Heart left ventricle (tissue), 16 donors: ENCODE measurements at regions not wholly inside any gene's neighbourhood (a gene's known extent, or its start where the extent isn't known, plus 50 kb on each side); places are given as distances from the start of the nearest gene placed in this dataset.

Source experiments
- ATAC-seq, 4 donors: fragments of 200-7000 bp; cut with Tn5 transposase; one replicate each; pipeline ENCODE4 v1.9.1; 2020 to 2022; ENCODE audit warnings: moderate library complexity in 4 of 4, mild to moderate bottlenecking in 3 of 4, moderate number of reproducible peaks in 1 of 4
- DNase-seq, 5 donors: peaks; one replicate each; pipeline ENCODE4 v3.0.0-alpha.2; 2020
- H3K27ac ChIP-seq, 12 donors: fragments of 200-600 bp; sonication (generic) in 4 of 12; one replicate each; pipeline versions ENCODE4 v1.5.0 to v1.8.0; 2016 to 2022; ENCODE audit warnings: mild to moderate bottlenecking in 2 of 12
- H3K27me3 ChIP-seq, 9 donors: fragments of 200-600 bp; sonication (generic) in 2 of 9; one replicate each; pipeline versions ENCODE4 v1.5.1 to v1.8.0; 2016 to 2022; ENCODE audit warnings: mild to moderate bottlenecking in 3 of 9
- H3K36me3 ChIP-seq, 9 donors: fragments of 200-600 bp; sonication (generic) in 2 of 9; one replicate each; pipeline versions ENCODE4 v1.5.0 to v1.8.0; 2018 to 2022; ENCODE audit warnings: mild to moderate bottlenecking in 2 of 9
- H3K4me1 ChIP-seq, 12 donors: fragments of 200-600 bp; sonication (generic) in 4 of 12; one replicate each; pipeline versions ENCODE4 v1.5.0 to v1.8.0; 2016 to 2022; ENCODE audit warnings: mild to moderate bottlenecking in 3 of 12
- H3K4me3 ChIP-seq, 12 donors: fragments of 200-600 bp; sonication (generic) in 4 of 12; one replicate each; pipeline versions ENCODE4 v1.5.0 to v1.8.0; 2017 to 2022; ENCODE audit warnings: mild to moderate bottlenecking in 9 of 12, moderate library complexity in 4 of 12
- H3K9me3 ChIP-seq, 12 donors: fragments of 200-600 bp; sonication (generic) in 4 of 12; one replicate each; pipeline versions ENCODE4 v1.5.0 to v1.8.0; 2016 to 2022; ENCODE audit warnings: mild to moderate bottlenecking in 1 of 12
- CTCF ChIP-seq, 12 donors: fragments of 200-600 bp; sonication (generic) in 4 of 12; IDR thresholded peaks; one replicate each; pipeline versions ENCODE4 v1.5.0 to v1.8.0; 2018 to 2022; ENCODE audit warnings: antibody characterized with exemption in 12 of 12, mild to moderate bottlenecking in 5 of 12
- POLR2A ChIP-seq, 2 donors: fragments of 450-650 bp; IDR thresholded peaks; one replicate each; pipeline ENCODE4 v1.6.1; 2017; ENCODE audit warnings: antibody characterized with exemption in 2 of 2, mild to moderate bottlenecking in 2 of 2, moderate library complexity in 2 of 2
- WGBS, 4 donors: extraction: QIAGEN DNeasy Blood & Tissue Kit in 2 of 4; methylation state at CpG; one replicate each; pipeline versions ENCODE4 v1.1.5 to v1.1.7; 2013 to 2018; 5-methylcytosine and 5-hydroxymethylcytosine counted together
- intact Hi-C, 10 donors: fragments of 100-400 bp; cut with DNase I; formaldehyde crosslinking; loops; one replicate each; pipeline versions ENCODE4 v1.11.1 to v1.14.2; 2022
- donor health status: ischemic (EF 13 %, LVEDD 7.1; RV severe dilation, severe dysfunction).
- donor health status: healthy with polysubstance abuse.
- donor health status: DM: no; HTN: yes; CAD: no.
- donor health status: DM: no; HTN: no; CAD: no.
- donor health status: ischemic (EF 25% LVEDD 6.9; RV normal size, moderate dysfunction).
- donor health status: ischemic (EF 25% LVEDD 5.7; RV mildly dilated, moderate dysfunction).
- donor health status: healthy.
- donor health status: DM: yes; HTN: yes; CAD: no.
- donor health status: ischemic (EF 35%, LVEDD 5.7; RV mildly dilated, moderate dysfunction).
- donor health status: nonischemic (EF 11% LVEDD 7.7; RV severe dilation, severe dysfunction).
- donor health status: DM: yes; HTN: yes; CAD: no.
- donor health status: PGD.
- donor health status: ischemic (EF 29% LVEDD 5.4; RV normal size, mild dysfunction).
- donor health status: nonischemic (EF 23%, LVEDD 6.1; RV moderate dilation, normal function).

- no peak overlapping the region for H3K27ac ChIP-seq
- no peaks in the 10 kb centered on the region for H3K4me1 ChIP-seq
- H3K4me3 ChIP-seq, result no peak overlapping the region
- ATAC-seq, result no peak
- DNase-seq, result no peak
- no peaks in the 10 kb centered on the region for H3K9me3 ChIP-seq
- H3K27me3 ChIP-seq, result no peaks in the 10 kb centered on the region
- TF ChIP-seq POLR2A (IDR thresholded peaks at IDR 0.05), result no peak
- no peak for TF ChIP-seq CTCF (IDR thresholded peaks at IDR 0.05)
- WGBS, 4 donors, result 65 to 84% (median 79%) methylated on average over 5 to 9 of the region's 9 CpGs
- intact Hi-C loops, result no loop called here
- H3K36me3 ChIP-seq, result no peaks in the 10 kb centered on the region
Observed at GRCh38 chr20:61067221-61067620, 184.8 kb upstream of the CDH4 start.

- ATAC-seq (no peak), DNase-seq (no peak)
- Histone ChIP-seq H3K4me1 (no peaks in the 10 kb centered on the region), H3K9me3 (no peaks in the 10 kb centered on the region), H3K36me3 (no peaks in the 10 kb centered on the region), H3K27me3 (peaks cover 0 to 3% (median 0%) of the 10 kb centered on the region in 9 donors), H3K4me3 (no peak overlapping the region), H3K27ac (no peak overlapping the region)
- WGBS, 4 donors, result 62 to 75% (median 70%) methylated on average over 6 of the region's 6 CpGs
- TF ChIP-seq POLR2A (IDR thresholded peaks at IDR 0.05), result no peak
- TF ChIP-seq CTCF (IDR thresholded peaks at IDR 0.05), result no peak
- intact Hi-C loops, result no loop called here
Observed at GRCh38 chr20:61072398-61072797, 179.7 kb upstream of the CDH4 start.

- H3K27ac ChIP-seq, result no peak overlapping the region
- no peaks in the 10 kb centered on the region for H3K36me3 ChIP-seq
- 86 to 88% (median 88%) methylated on average over 4 to 6 of the region's 6 CpGs for WGBS, 4 donors
- no peaks in the 10 kb centered on the region for H3K4me1 ChIP-seq
- no peak for ATAC-seq
- no peak overlapping the region for H3K4me3 ChIP-seq
- peaks cover 0 to 3% (median 0%) of the 10 kb centered on the region in 9 donors for H3K27me3 ChIP-seq
- intact Hi-C loops, result no loop called here
- no peak for DNase-seq
- TF ChIP-seq CTCF (IDR thresholded peaks at IDR 0.05) (no peak), POLR2A (IDR thresholded peaks at IDR 0.05) (no peak)
- H3K9me3 ChIP-seq, result no peaks in the 10 kb centered on the region
Observed at GRCh38 chr20:61073376-61073775, 178.7 kb upstream of the CDH4 start.

GRCh38 chr20:61082720-61083119, 169.3 kb upstream of the CDH4 start:
- no peaks in the 10 kb centered on the region for H3K4me1 ChIP-seq
- peaks cover 0 to 5% (median 0%) of the 10 kb centered on the region in 12 donors for H3K9me3 ChIP-seq
- H3K36me3 ChIP-seq, result no peaks in the 10 kb centered on the region
- TF ChIP-seq CTCF (IDR thresholded peaks at IDR 0.05) (no peak), POLR2A (IDR thresholded peaks at IDR 0.05) (no peak)
- no peak for ATAC-seq
- H3K4me3 ChIP-seq, result no peak overlapping the region
- WGBS, 4 donors, result 68 to 88% (median 78%) methylated on average over 3 of the region's 3 CpGs
- H3K27me3 ChIP-seq, result peaks cover 0 to 8% (median 0%) of the 10 kb centered on the region in 9 donors
- DNase-seq, result no peak
- H3K27ac ChIP-seq, result no peak overlapping the region
- intact Hi-C loops, result no loop called here
